ENCODE measurements at regions not wholly inside any gene's neighbourhood (a gene's known extent, or its start where the extent isn't known, plus 50 kb on each side); places are given as distances from the start of the nearest gene placed in this dataset.

GRCh38 chr3:140821493-140821892, 120.1 kb upstream of the SLC25A36 start:
- no peak for TF ChIP-seq CTCF (IDR thresholded peaks at IDR 0.05)
- TF ChIP-seq POLR2A (IDR thresholded peaks at IDR 0.05): no peak
- no peak for TF ChIP-seq EP300 (IDR thresholded peaks at IDR 0.05)
